ENCODE measurements at regions not wholly inside any gene's neighbourhood (a gene's known extent, or its start where the extent isn't known, plus 50 kb on each side); places are given as distances from the start of the nearest gene placed in this dataset.

DNA sequence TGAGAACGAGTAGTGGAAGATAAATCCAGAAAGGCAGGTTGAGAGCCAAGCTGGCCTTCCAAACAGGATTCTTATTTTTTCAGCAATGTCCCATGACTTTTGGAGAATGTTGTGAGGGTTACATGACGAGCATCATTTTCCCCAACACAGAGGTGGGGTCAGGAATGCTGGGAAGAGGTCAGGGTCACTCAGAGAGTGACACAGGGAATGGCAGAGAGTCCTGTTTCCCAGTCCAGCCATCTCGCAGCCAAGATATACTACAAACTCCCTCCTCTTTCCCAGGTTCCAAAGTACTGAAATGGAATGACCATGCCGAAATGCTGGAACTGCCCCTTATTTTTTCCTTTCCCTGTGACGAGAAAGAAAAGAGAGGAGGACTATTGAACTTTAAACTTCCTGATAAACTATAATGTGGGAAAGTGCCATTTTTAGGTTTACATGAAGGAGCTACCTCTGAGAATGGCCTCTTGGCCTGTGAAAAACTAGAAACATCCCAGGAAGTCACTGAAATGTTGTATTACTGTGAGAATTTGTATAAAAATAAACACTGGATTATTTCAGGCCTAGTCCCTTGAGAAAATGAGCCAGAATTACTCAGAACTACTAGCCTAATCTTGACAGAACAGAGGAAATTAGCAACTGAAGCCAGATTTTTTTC is 420.4 kb downstream of the CETN3 start:
- TF ChIP-seq, protein P1, sequence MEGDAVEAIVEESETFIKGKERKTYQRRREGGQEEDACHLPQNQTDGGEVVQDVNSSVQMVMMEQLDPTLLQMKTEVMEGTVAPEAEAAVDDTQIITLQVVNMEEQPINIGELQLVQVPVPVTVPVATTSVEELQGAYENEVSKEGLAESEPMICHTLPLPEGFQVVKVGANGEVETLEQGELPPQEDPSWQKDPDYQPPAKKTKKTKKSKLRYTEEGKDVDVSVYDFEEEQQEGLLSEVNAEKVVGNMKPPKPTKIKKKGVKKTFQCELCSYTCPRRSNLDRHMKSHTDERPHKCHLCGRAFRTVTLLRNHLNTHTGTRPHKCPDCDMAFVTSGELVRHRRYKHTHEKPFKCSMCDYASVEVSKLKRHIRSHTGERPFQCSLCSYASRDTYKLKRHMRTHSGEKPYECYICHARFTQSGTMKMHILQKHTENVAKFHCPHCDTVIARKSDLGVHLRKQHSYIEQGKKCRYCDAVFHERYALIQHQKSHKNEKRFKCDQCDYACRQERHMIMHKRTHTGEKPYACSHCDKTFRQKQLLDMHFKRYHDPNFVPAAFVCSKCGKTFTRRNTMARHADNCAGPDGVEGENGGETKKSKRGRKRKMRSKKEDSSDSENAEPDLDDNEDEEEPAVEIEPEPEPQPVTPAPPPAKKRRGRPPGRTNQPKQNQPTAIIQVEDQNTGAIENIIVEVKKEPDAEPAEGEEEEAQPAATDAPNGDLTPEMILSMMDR (IDR thresholded peaks at IDR 0.05) = no peak
- no peak for TF ChIP-seq POLR2A (IDR thresholded peaks at IDR 0.05)
